ENCODE measurements at regions not wholly inside any gene's neighbourhood (a gene's known extent, or its start where the extent isn't known, plus 50 kb on each side); places are given as distances from the start of the nearest gene placed in this dataset.

GRCh38 chr1:58290685-58291372 lies 255.7 kb downstream of the OMA1 start:
- Histone ChIP-seq H3K27ac (no peak overlapping the region), H3K4me1 (no peaks in the 10 kb centered on the region), H3K9me3 (no peaks in the 10 kb centered on the region), H3K4me3 (no peak overlapping the region), H3K36me3 (no peaks in the 10 kb centered on the region), H3K27me3 (no peaks in the 10 kb centered on the region)
- intact Hi-C loops (cut with DNase I; ENCODE audit: low total_unique reads): no loop called here
- no peak for DNase-seq
- TF ChIP-seq, protein P1, sequence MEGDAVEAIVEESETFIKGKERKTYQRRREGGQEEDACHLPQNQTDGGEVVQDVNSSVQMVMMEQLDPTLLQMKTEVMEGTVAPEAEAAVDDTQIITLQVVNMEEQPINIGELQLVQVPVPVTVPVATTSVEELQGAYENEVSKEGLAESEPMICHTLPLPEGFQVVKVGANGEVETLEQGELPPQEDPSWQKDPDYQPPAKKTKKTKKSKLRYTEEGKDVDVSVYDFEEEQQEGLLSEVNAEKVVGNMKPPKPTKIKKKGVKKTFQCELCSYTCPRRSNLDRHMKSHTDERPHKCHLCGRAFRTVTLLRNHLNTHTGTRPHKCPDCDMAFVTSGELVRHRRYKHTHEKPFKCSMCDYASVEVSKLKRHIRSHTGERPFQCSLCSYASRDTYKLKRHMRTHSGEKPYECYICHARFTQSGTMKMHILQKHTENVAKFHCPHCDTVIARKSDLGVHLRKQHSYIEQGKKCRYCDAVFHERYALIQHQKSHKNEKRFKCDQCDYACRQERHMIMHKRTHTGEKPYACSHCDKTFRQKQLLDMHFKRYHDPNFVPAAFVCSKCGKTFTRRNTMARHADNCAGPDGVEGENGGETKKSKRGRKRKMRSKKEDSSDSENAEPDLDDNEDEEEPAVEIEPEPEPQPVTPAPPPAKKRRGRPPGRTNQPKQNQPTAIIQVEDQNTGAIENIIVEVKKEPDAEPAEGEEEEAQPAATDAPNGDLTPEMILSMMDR (IDR thresholded peaks at IDR 0.05): no peak

DNA sequence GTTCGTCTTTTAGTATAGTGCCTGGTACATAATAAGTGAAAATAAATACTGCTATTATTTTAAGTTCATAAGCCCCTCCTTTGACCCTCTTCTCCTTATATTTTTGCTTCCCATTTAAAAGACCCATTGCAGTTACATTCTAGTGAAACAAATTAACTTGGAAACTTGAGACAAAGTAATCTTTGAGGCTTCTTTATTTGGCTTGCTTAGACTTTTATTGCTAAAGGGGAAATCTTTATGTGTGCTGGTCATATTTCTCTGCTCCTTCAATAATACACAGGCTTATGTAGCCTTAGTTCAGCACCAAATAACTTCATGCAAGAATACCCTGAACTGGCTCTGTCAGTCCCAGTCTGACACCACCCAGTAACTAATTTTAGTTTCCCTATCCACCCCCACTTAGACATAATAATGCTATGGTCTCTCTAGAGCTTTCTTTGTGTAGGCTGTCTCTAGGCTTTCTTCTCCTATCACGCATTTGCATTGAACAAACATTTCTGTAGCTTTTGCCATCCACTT lies 257.8 kb downstream of the OMA1 start:
- H3K4me1 ChIP-seq: no peaks in the 10 kb centered on the region
- H3K4me3 ChIP-seq: no peak overlapping the region
- no peaks in the 10 kb centered on the region for H3K9me3 ChIP-seq
- no peaks in the 10 kb centered on the region for H3K36me3 ChIP-seq
- no peak for DNase-seq
- intact Hi-C loops (cut with DNase I; ENCODE audit: low total_unique reads): no loop called here
- TF ChIP-seq, protein P1 (IDR thresholded peaks at IDR 0.05): no peak
- no peaks in the 10 kb centered on the region for H3K27me3 ChIP-seq
- H3K27ac ChIP-seq: no peak overlapping the region

DNA sequence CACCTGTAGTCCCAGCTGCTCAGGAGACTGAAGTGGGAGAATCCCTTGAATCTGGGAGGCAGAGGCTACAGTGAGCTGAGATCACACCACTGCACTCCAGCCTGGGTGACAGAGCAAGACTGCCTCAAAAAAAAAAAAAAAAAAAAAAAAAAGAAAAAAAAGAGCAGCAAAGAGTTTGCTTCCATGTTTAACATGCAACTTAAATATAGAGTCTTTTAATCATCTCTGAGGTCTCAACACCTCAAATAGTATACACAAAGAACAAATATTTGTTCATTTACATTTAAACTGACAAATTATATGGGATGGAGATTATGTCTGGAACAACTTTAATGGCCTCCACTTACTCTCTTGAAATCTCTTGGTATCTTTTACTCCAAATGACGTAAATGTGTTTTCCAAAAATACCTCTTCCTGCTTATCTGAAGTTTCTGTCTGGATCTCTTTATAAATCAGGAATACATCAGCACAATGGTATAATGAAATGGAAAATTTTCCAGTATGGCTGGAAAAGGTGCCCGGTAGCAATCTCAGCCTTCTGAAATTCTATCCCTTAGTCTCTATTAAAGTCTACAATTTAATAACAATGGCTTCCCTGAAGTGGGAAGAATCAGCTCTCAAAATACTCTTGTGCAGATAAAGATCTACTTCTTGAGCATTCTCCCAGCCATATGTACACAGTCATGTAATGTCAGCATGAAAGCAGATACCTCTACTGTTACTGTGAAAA lies 258.5 kb downstream of the OMA1 start:
- Histone ChIP-seq H3K27me3 (no peaks in the 10 kb centered on the region), H3K4me3 (no peak overlapping the region), H3K4me1 (no peaks in the 10 kb centered on the region), H3K9me3 (no peaks in the 10 kb centered on the region), H3K36me3 (no peaks in the 10 kb centered on the region), H3K27ac (no peak overlapping the region)
- DNase-seq: no peak
- TF ChIP-seq, protein P1 (IDR thresholded peaks at IDR 0.05): no peak
- intact Hi-C loops (cut with DNase I; ENCODE audit: low total_unique reads): no loop called here

- H3K4me3 ChIP-seq: no peak overlapping the region
- no peak overlapping the region for H3K27ac ChIP-seq
- no peaks in the 10 kb centered on the region for H3K9me3 ChIP-seq
- TF ChIP-seq, protein P1 (IDR thresholded peaks at IDR 0.05): no peak
- H3K4me1 ChIP-seq: no peaks in the 10 kb centered on the region
- no peak for DNase-seq
- no peaks in the 10 kb centered on the region for H3K36me3 ChIP-seq
- no peaks in the 10 kb centered on the region for H3K27me3 ChIP-seq
- intact Hi-C loops (cut with DNase I; ENCODE audit: low total_unique reads): no loop called here
Observed at GRCh38 chr1:58284225-58284510, 262.4 kb downstream of the OMA1 start.

DNA sequence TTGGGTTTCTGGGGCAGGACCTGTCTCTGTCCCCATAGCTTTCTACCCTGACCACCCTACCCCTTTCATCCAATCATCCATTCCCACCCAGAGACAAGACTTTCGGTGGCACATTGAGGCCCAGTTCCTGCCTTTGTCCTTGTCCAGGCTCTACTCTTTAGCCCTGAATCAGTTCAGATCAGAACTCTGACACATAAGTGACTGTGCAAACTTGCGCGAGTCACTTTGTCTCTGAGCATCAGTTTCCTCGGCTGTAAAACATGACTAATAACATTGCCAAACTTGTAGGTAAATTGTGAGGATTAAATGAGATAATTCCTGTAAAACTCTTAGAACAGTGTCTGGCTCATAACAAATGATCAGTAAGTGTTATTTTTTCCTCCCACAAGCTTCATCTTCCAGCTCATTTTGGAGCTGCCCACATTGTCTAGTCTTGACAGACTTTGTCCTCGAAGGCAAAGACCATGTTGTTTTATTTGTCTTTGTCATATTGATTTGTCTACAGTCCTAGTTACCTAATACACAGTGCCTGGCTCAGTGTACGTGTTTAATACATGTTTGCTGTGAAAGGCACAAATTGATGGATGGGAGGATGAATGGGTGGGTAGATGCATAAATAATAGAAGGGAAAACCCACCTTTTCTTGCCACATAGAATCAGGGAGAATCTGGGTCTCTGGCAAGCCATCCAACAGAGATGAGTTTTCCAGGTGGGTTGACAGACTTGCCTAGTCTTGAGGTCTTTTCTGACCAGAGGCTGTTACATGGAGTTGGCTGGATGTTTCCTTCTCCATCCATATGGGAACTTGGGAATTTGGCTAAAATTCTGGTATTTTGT lies 262.9 kb downstream of the OMA1 start:
- intact Hi-C loops (cut with DNase I; ENCODE audit: low total_unique reads): no loop called here
- Histone ChIP-seq H3K27ac (no peak overlapping the region), H3K4me3 (no peak overlapping the region), H3K36me3 (no peaks in the 10 kb centered on the region), H3K27me3 (no peaks in the 10 kb centered on the region), H3K4me1 (no peaks in the 10 kb centered on the region), H3K9me3 (no peaks in the 10 kb centered on the region)
- no peak for DNase-seq
- TF ChIP-seq, protein P1 (IDR thresholded peaks at IDR 0.05): no peak
